A549 (cell line): ENCODE measurements at regions not wholly inside any gene's neighbourhood (a gene's known extent, or its start where the extent isn't known, plus 50 kb on each side); places are given as distances from the start of the nearest gene placed in this dataset.

ENCODE experiments used
- ATAC-seq, 2 experiments: fragments of 200-7000 bp in 1 of 2; fragments of >200 bp in 1 of 2; cut with Nextera tagmentation in 1 of 2; cut with Tn5 transposase in 1 of 2; 3 replicates each; pipeline versions ENCODE4 v1.8.0 to v1.9.1; 2018 to 2020; ENCODE audit warnings: mild to moderate bottlenecking in 1 of 2, moderate library complexity in 1 of 2
- CTCF ChIA-PET: fragments of 300-600 bp; sonication (Branson Sonifier 250); formaldehyde crosslinking; extraction: SDS; loops from one replicate; lab custom pipeline; 2021; ENCODE audit warnings: antibody characterized with exemption, inconsistent platforms; lab: Yijun Ruan, JAX
- POLR2A ChIA-PET: fragments of 350-600 bp; formaldehyde crosslinking; extraction: SDS; loops from one replicate; lab custom pipeline; 2021; ENCODE audit warnings: antibody characterized with exemption, inconsistent platforms; lab: Yijun Ruan, JAX
- DNase-seq, 2 experiments: peaks; one replicate each; pipeline versions ENCODE4 v3.0.0 to v3.0.0-alpha.2; 2011 to 2016; ENCODE audit warnings: low read depth in 1 of 2, low spot score in 1 of 2
- FAIRE-seq: peaks from 2 replicates; lab custom pipeline; 2011; peaks lifted over from hg19 to GRCh38; lab: Jason Lieb, UNC
- H3K27ac ChIP-seq, 2 experiments: fragments of >200 bp; sonication (Bioruptor Twin); formaldehyde crosslinking; 3 replicates each; pipeline ENCODE4 v1.5.1; 2016 to 2017
- H3K4me1 ChIP-seq: fragments of >200 bp; sonication (Bioruptor Twin); formaldehyde crosslinking; 3 replicates; pipeline ENCODE4 v1.6.1; 2016
- H3K4me2 ChIP-seq: fragments of >200 bp; sonication (Bioruptor Twin); formaldehyde crosslinking; 3 replicates; pipeline ENCODE4 v1.6.1; 2016
- H3K4me3 ChIP-seq: fragments of >200 bp; sonication (Bioruptor Twin); formaldehyde crosslinking; 3 replicates; pipeline ENCODE4 v1.5.1; 2016
- H3K9me3 ChIP-seq: fragments of >200 bp; sonication (Bioruptor Twin); formaldehyde crosslinking; 3 replicates; pipeline ENCODE4 v1.6.1; 2016
- BCL3 ChIP-seq: fragments of >200 bp; sonication (Bioruptor Twin); formaldehyde crosslinking; IDR thresholded peaks from 3 replicates; pipeline ENCODE4 v1.6.1; 2016
- BHLHE40 ChIP-seq: IDR thresholded peaks from 2 replicates; pipeline ENCODE4 v1.6.1; 2012; ENCODE audit warnings: low read depth, low read length, inconsistent platforms
- CBX2 ChIP-seq: fragments of 200-600 bp; sonication (generic); IDR thresholded peaks from 2 replicates; pipeline ENCODE4 v1.6.1; 2016; ENCODE audit warnings: low read depth, mild to moderate bottlenecking, borderline replicate concordance
- CBX8 ChIP-seq: fragments of 200-600 bp; sonication (generic); IDR thresholded peaks from 2 replicates; pipeline ENCODE4 v1.6.1; 2016
- CEBPB ChIP-seq, 2 experiments: fragments of >200 bp in 1 of 2; sonication (Bioruptor Twin) in 1 of 2; formaldehyde crosslinking in 1 of 2; IDR thresholded peaks; 2 replicates each; pipeline ENCODE4 v1.6.1; 2012 to 2016
- ELK1 ChIP-seq: fragments of 150-350 bp; IDR thresholded peaks from 2 replicates; pipeline ENCODE4 v1.6.1; 2014; ENCODE audit warnings: low read depth, mild to moderate bottlenecking, low read length
- EP300 ChIP-seq, 2 experiments: fragments of >200 bp; sonication (Bioruptor Twin); formaldehyde crosslinking; IDR thresholded peaks; 2 replicates in 1 of 2; 3 replicates in 1 of 2; pipeline ENCODE4 v1.6.1; 2016 to 2017
- FOSB ChIP-seq: fragments of 250-450 bp; sonication (Bioruptor Pico); IDR thresholded peaks from 2 replicates; pipeline ENCODE4 v1.5.0; 2020; ENCODE audit warnings: mild to moderate bottlenecking, moderate library complexity
- FOSL2 ChIP-seq, 2 experiments: fragments of 450-650 bp in 1 of 2; fragments of >200 bp in 1 of 2; sonication (Bioruptor Twin) in 1 of 2; formaldehyde crosslinking; IDR thresholded peaks; 2 replicates each; pipeline versions ENCODE4 v1.5.0 to v1.6.1; 2016 to 2020; ENCODE audit warnings: mild to moderate bottlenecking in 1 of 2, moderate library complexity in 1 of 2
- FOXS1 ChIP-seq: fragments of 250-450 bp; sonication (Bioruptor Pico); IDR thresholded peaks from 2 replicates; pipeline ENCODE4 v1.5.0; 2020; ENCODE audit warnings: mild to moderate bottlenecking, moderate library complexity
- GATA3 ChIP-seq: IDR thresholded peaks from 2 replicates; pipeline ENCODE4 v1.6.1; 2012; ENCODE audit warnings: borderline replicate concordance
- HEYL ChIP-seq: fragments of 250-450 bp; sonication (Bioruptor Pico); IDR thresholded peaks from 2 replicates; pipeline ENCODE4 v1.8.0; 2021; ENCODE audit warnings: mild to moderate bottlenecking, moderate library complexity
- HOXA7 ChIP-seq: fragments of 250-450 bp; sonication (Bioruptor Pico); IDR thresholded peaks from 2 replicates; pipeline ENCODE4 v1.5.0; 2020; ENCODE audit warnings: mild to moderate bottlenecking, moderate library complexity
- HOXB13 ChIP-seq: fragments of 250-450 bp; sonication (Bioruptor Pico); IDR thresholded peaks from 2 replicates; pipeline ENCODE4 v1.5.0; 2020; ENCODE audit warnings: low read depth, mild to moderate bottlenecking, moderate library complexity
- JUNB ChIP-seq: fragments of >200 bp; sonication (Bioruptor Twin); formaldehyde crosslinking; IDR thresholded peaks from 2 replicates; pipeline ENCODE4 v1.6.1; 2016
- PBX3 ChIP-seq: IDR thresholded peaks from 2 replicates; pipeline ENCODE4 v1.6.1; 2012
- PHF8 ChIP-seq: fragments of 200-600 bp; sonication (generic); IDR thresholded peaks from 2 replicates; pipeline ENCODE4 v1.6.1; 2016; ENCODE audit warnings: low read depth, mild to moderate bottlenecking, antibody characterized with exemption, moderate library complexity, borderline replicate concordance
- REST ChIP-seq: fragments of 200-600 bp; sonication (generic); IDR thresholded peaks from 2 replicates; pipeline ENCODE4 v1.6.1; 2016; ENCODE audit warnings: antibody characterized with exemption, mild to moderate bottlenecking, moderate library complexity
- RFX5 ChIP-seq: fragments of 450-650 bp; IDR thresholded peaks from 2 replicates; pipeline ENCODE4 v1.7.1; 2014; ENCODE audit warnings: antibody characterized with exemption, mild to moderate bottlenecking, moderate library complexity
- RNF2 ChIP-seq: fragments of 200-600 bp; sonication (generic); IDR thresholded peaks from 2 replicates; pipeline ENCODE4 v1.6.1; 2016; ENCODE audit warnings: low read depth, mild to moderate bottlenecking, antibody characterized with exemption, moderate library complexity, borderline replicate concordance
- SMC3 ChIP-seq: fragments of >200 bp; sonication (Bioruptor Twin); formaldehyde crosslinking; IDR thresholded peaks from 3 replicates; pipeline ENCODE4 v1.6.1; 2018; ENCODE audit warnings: inconsistent platforms
- TFCP2L1 ChIP-seq: fragments of 250-450 bp; sonication (Bioruptor Pico); IDR thresholded peaks from 2 replicates; pipeline ENCODE4 v1.5.0; 2021; ENCODE audit warnings: mild to moderate bottlenecking
- TP53 ChIP-seq: fragments of 250-450 bp; sonication (Bioruptor Pico); IDR thresholded peaks from 2 replicates; pipeline ENCODE4 v1.5.0; 2021; ENCODE audit warnings: mild to moderate bottlenecking, moderate library complexity
- ZSCAN20 ChIP-seq: fragments of 250-450 bp; sonication (Bioruptor Pico); IDR thresholded peaks from 2 replicates; pipeline ENCODE4 v1.8.0; 2022; ENCODE audit warnings: mild to moderate bottlenecking, moderate library complexity
- WGBS: methylation state at CpG from one replicate; pipeline ENCODE4 v1.1.6; 2017; ENCODE audit errors: missing lambda C conversion rate; 5-methylcytosine and 5-hydroxymethylcytosine counted together
- TF ChIP-seq, protein P1 (sequence below): IDR thresholded peaks from 2 replicates; pipeline ENCODE4 v1.6.1; 2012; ENCODE audit warnings: low read depth, borderline replicate concordance

- TF ChIP-seq REST (no peak), BHLHE40 (no peak), FOSL2 (IDR thresholded peaks at IDR 0.05) (no peak), FOSL2 (CRISPR knock-in tag; IDR thresholded peaks at IDR 0.05) (no peak), HOXB13 (no peak), HOXA7 (CRISPR knock-in tag) (no peak), RNF2 (no peak), CBX2 (no peak), FOSB (CRISPR knock-in tag) (no peak), GATA3 (no peak), TFCP2L1 (CRISPR knock-in tag) (no peak), ZSCAN20 (CRISPR knock-in tag) (no peak), BCL3 (no peak), HEYL (CRISPR knock-in tag) (no peak), RFX5 (no peak), CBX8 (no peak), EP300 (IDR thresholded peaks at IDR 0.05) (no peak), FOXS1 (CRISPR knock-in tag) (no peak), CEBPB (IDR thresholded peaks at IDR 0.05) (no peak)
- TF ChIP-seq, protein P1, sequence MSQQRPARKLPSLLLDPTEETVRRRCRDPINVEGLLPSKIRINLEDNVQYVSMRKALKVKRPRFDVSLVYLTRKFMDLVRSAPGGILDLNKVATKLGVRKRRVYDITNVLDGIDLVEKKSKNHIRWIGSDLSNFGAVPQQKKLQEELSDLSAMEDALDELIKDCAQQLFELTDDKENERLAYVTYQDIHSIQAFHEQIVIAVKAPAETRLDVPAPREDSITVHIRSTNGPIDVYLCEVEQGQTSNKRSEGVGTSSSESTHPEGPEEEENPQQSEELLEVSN, result no peak
- H3K4me3 ChIP-seq, result no peak overlapping the region
- no peak for ATAC-seq
- H3K4me1 ChIP-seq, result no peaks in the 10 kb centered on the region
- ChIA-PET CTCF (no interaction called here), POLR2A (no interaction called here)
- DNase-seq, result no peak
- no peak overlapping the region for H3K4me2 ChIP-seq
- FAIRE-seq, result no peak
- H3K9me3 ChIP-seq, result no peaks in the 10 kb centered on the region
- 18% methylated on average over 3 of the region's 3 CpGs for WGBS
- H3K27ac ChIP-seq, result no peak overlapping the region
These were observed 178.3 kb downstream of the CBLN1 start for GRCh38 chr16:49103298-49103697.

GRCh38 chr16:49101997-49102396 lies 179.6 kb downstream of the CBLN1 start:
- ATAC-seq (no peak), FAIRE-seq (no peak), DNase-seq (no peak)
- no peaks in the 10 kb centered on the region for H3K9me3 ChIP-seq
- no peak overlapping the region for H3K27ac ChIP-seq
- H3K4me2 ChIP-seq, result no peak overlapping the region
- no peak for TF ChIP-seq EP300 (IDR thresholded peaks at IDR 0.05)
- TF ChIP-seq ELK1, result no peak
- TF ChIP-seq SMC3, result no peak
- no peak for TF ChIP-seq RFX5
- TF ChIP-seq PHF8, result no peak
- TF ChIP-seq PBX3, result no peak
- no peak for TF ChIP-seq JUNB
- no peak for TF ChIP-seq TP53 (CRISPR knock-in tag)
- no peak for TF ChIP-seq HEYL (CRISPR knock-in tag)
- ChIA-PET POLR2A (no interaction called here), CTCF (no interaction called here)
- H3K4me3 ChIP-seq, result no peak overlapping the region
- WGBS, result 0% methylated on average over 1 of the region's 1 CpG
- no peaks in the 10 kb centered on the region for H3K4me1 ChIP-seq
